Mesenchymal stem cell (in vitro differentiated cells and primary cell): ENCODE measurements at regions not wholly inside any gene's neighbourhood (a gene's known extent, or its start where the extent isn't known, plus 50 kb on each side); places are given as distances from the start of the nearest gene placed in this dataset.
"Not testable (repeated sequence)": the region's sequence is repeated elsewhere in the genome, so short reads cannot be mapped to it uniquely, and the experiment has no call there.

Source experiments
- DNase-seq: peaks from one replicate; pipeline ENCODE4 v3.0.0-alpha.2; 2013
- H2AFZ ChIP-seq: one replicate; pipeline ENCODE4 v1.6.1; 2013; ENCODE audit warnings: low read depth, mild to moderate bottlenecking, control low read depth, inconsistent platforms, low read length, moderate library complexity
- H2AK5ac ChIP-seq: 2 replicates; pipeline ENCODE4 v1.6.1; 2013; ENCODE audit warnings: low read length, moderate library complexity, mild to moderate bottlenecking, inconsistent platforms; ENCODE audit not compliant: severe bottlenecking
- H2BK120ac ChIP-seq: one replicate; pipeline ENCODE4 v1.6.1; 2013; ENCODE audit warnings: low read depth, mild to moderate bottlenecking, inconsistent platforms, low read length, moderate library complexity
- H2BK12ac ChIP-seq, 2 experiments: one replicate each; pipeline ENCODE4 v1.6.1; 2013; ENCODE audit warnings: inconsistent platforms in 2 of 2, low read length in 2 of 2, mild to moderate bottlenecking in 2 of 2, moderate library complexity in 2 of 2, control low read depth in 1 of 2
- H2BK15ac ChIP-seq: one replicate; pipeline ENCODE4 v1.6.1; 2013; ENCODE audit warnings: mild to moderate bottlenecking, low read depth, inconsistent platforms; ENCODE audit not compliant: poor library complexity, severe bottlenecking
- H2BK5ac ChIP-seq: 2 replicates; pipeline ENCODE4 v1.6.1; 2013; ENCODE audit warnings: low read depth, mild to moderate bottlenecking, low read length, control low read depth, inconsistent platforms; ENCODE audit not compliant: poor library complexity, severe bottlenecking
- H3K14ac ChIP-seq, 2 experiments: one replicate each; pipeline ENCODE4 v1.6.1; 2013; ENCODE audit warnings: inconsistent platforms in 2 of 2, low read length in 2 of 2, control low read depth in 1 of 2, mild to moderate bottlenecking in 1 of 2, moderate library complexity in 1 of 2
- H3K18ac ChIP-seq, 2 experiments: one replicate each; pipeline ENCODE4 v1.6.1; 2013; ENCODE audit warnings: inconsistent platforms in 2 of 2, low read length in 2 of 2, control low read depth in 1 of 2, low read depth in 1 of 2, mild to moderate bottlenecking in 1 of 2
- H3K23ac ChIP-seq, 2 experiments: one replicate each; pipeline ENCODE4 v1.6.1; 2013; ENCODE audit warnings: inconsistent platforms in 2 of 2, low read length in 2 of 2, mild to moderate bottlenecking in 2 of 2, moderate library complexity in 2 of 2, control low read depth in 1 of 2
- H3K27ac ChIP-seq: 2 replicates; pipeline ENCODE4 v1.5.1; 2013; ENCODE audit warnings: mild to moderate bottlenecking, moderate library complexity, low read length, control low read depth, inconsistent platforms; ENCODE audit not compliant: poor library complexity, severe bottlenecking
- H3K27me3 ChIP-seq, 2 experiments: 2 replicates each; pipeline versions ENCODE4 v1.6.1 to v1.7.0; 2013; ENCODE audit warnings: low read length in 2 of 2, mild to moderate bottlenecking in 2 of 2, moderate library complexity in 2 of 2, control low read depth in 1 of 2, inconsistent platforms in 1 of 2; ENCODE audit not compliant: control insufficient read depth in 1 of 2, insufficient read depth in 1 of 2
- H3K36me3 ChIP-seq, 2 experiments: 2 replicates each; pipeline versions ENCODE4 v1.6.1 to v1.7.0; 2013; ENCODE audit warnings: low read length in 2 of 2, control low read depth in 1 of 2, inconsistent platforms in 1 of 2, low read depth in 1 of 2, mild to moderate bottlenecking in 1 of 2; ENCODE audit not compliant: insufficient read depth in 2 of 2, control insufficient read depth in 1 of 2
- H3K4ac ChIP-seq, 2 experiments: one replicate each; pipeline ENCODE4 v1.6.1; 2013; ENCODE audit warnings: inconsistent platforms in 2 of 2, low read length in 2 of 2, mild to moderate bottlenecking in 2 of 2, moderate library complexity in 2 of 2, control low read depth in 1 of 2, low read depth in 1 of 2
- H3K4me1 ChIP-seq: 2 replicates; pipeline ENCODE4 v1.6.1; 2013; ENCODE audit warnings: low read depth, low read length, control low read depth; ENCODE audit not compliant: control insufficient read depth, insufficient read depth
- H3K4me2 ChIP-seq: 2 replicates; pipeline ENCODE4 v1.6.1; 2013; ENCODE audit warnings: low read length, mild to moderate bottlenecking, inconsistent platforms; ENCODE audit not compliant: poor library complexity, severe bottlenecking
- H3K4me3 ChIP-seq, 2 experiments: 2 replicates each; pipeline versions ENCODE4 v1.5.1 to v1.7.0; 2013; ENCODE audit warnings: low read length in 2 of 2, mild to moderate bottlenecking in 2 of 2, control low read depth in 1 of 2, low read depth in 1 of 2; ENCODE audit not compliant: insufficient read depth in 1 of 2
- H3K79me1 ChIP-seq: replicated peaks from 2 replicates; pipeline ENCODE4 v1.6.1; 2013; ENCODE audit warnings: mild to moderate bottlenecking, control low read depth, low read length, inconsistent platforms; ENCODE audit not compliant: poor library complexity, severe bottlenecking
- H3K9ac ChIP-seq: 2 replicates; pipeline ENCODE4 v1.7.0; 2013; ENCODE audit warnings: mild to moderate bottlenecking, low read length, moderate library complexity
- H3K9me3 ChIP-seq: 2 replicates; pipeline ENCODE4 v1.7.0; 2013; ENCODE audit warnings: mild to moderate bottlenecking, low read length; ENCODE audit not compliant: control insufficient read depth
- H4K8ac ChIP-seq: one replicate; pipeline ENCODE4 v1.6.1; 2013; ENCODE audit warnings: inconsistent platforms, mild to moderate bottlenecking, low read length, moderate library complexity
- H4K91ac ChIP-seq: one replicate; pipeline ENCODE4 v1.6.1; 2013; ENCODE audit warnings: mild to moderate bottlenecking, low read length, inconsistent platforms
- WGBS: methylation state at CpG from one replicate; pipeline ENCODE4 v1.1.7; 2013; ENCODE audit warnings: mixed read lengths; 5-methylcytosine and 5-hydroxymethylcytosine counted together

GRCh38 chr4:37748485-37748884, 62.3 kb upstream of the RELL1 start:
- Histone ChIP-seq H3K18ac (no peak overlapping the region), H3K27me3 (peaks cover 0 to under 1% of the 10 kb centered on the region in 2 experiments), H2BK120ac (no peak overlapping the region), H3K4me3 (no peak overlapping the region), H2AFZ (no peak overlapping the region), H3K9me3 (no peaks in the 10 kb centered on the region), H4K8ac (no peak overlapping the region), H4K91ac (no peak overlapping the region), H3K36me3 (no peaks in the 10 kb centered on the region), H3K9ac (no peak overlapping the region), H3K4me1 (no peaks in the 10 kb centered on the region), H2BK5ac (no peak overlapping the region), H3K4ac (no peak overlapping the region), H3K23ac (no peak overlapping the region), H2BK12ac (no peak overlapping the region), H3K79me1 (no peaks in the 10 kb centered on the region), H3K14ac (no peak overlapping the region), H2AK5ac (no peak overlapping the region), H2BK15ac (no peak overlapping the region), H3K27ac (no peak overlapping the region), H3K4me2 (no peak overlapping the region)
- no CpG with 5 or more reads among the region's 2 CpGs for WGBS
- DNase-seq = no peak

- H4K8ac ChIP-seq = no peak overlapping the region
- no peaks in the 10 kb centered on the region for H3K9me3 ChIP-seq
- H3K36me3 ChIP-seq = no peaks in the 10 kb centered on the region
- no peaks in the 10 kb centered on the region for H3K79me1 ChIP-seq
- H3K27ac ChIP-seq = no peak overlapping the region
- H3K27me3 ChIP-seq = peaks cover 0 to 2% of the 10 kb centered on the region in 2 experiments
- H2AFZ ChIP-seq = no peak overlapping the region
- no peak overlapping the region for H2BK5ac ChIP-seq
- no peak overlapping the region for H2BK15ac ChIP-seq
- H3K9ac ChIP-seq = no peak overlapping the region
- DNase-seq = no peak
- H3K4me3 ChIP-seq = no peak overlapping the region
- H3K4ac ChIP-seq = no peak overlapping the region
- no peaks in the 10 kb centered on the region for H3K4me1 ChIP-seq
- H3K14ac ChIP-seq = no peak overlapping the region
- no peak overlapping the region for H3K18ac ChIP-seq
- H2BK12ac ChIP-seq = no peak overlapping the region
- H2BK120ac ChIP-seq = no peak overlapping the region
- 81% methylated on average over 4 of the region's 6 CpGs for WGBS
- no peak overlapping the region for H2AK5ac ChIP-seq
- no peak overlapping the region for H4K91ac ChIP-seq
- H3K4me2 ChIP-seq = no peak overlapping the region
- no peak overlapping the region for H3K23ac ChIP-seq
These were observed 61.7 kb upstream of the RELL1 start for GRCh38 chr4:37747772-37748330.

- not testable (repeated sequence) for H3K27me3 ChIP-seq, H3K4me1 ChIP-seq, H3K27ac ChIP-seq, H3K4ac ChIP-seq, H3K36me3 ChIP-seq, H2BK15ac ChIP-seq, DNase-seq, H3K4me3 ChIP-seq, H3K4me2 ChIP-seq, H4K8ac ChIP-seq, H3K23ac ChIP-seq, H3K79me1 ChIP-seq, H2BK120ac ChIP-seq, H3K14ac ChIP-seq, H3K18ac ChIP-seq, H3K9me3 ChIP-seq, H2AFZ ChIP-seq, H2BK5ac ChIP-seq, H4K91ac ChIP-seq, H3K9ac ChIP-seq, H2BK12ac ChIP-seq, H2AK5ac ChIP-seq
- 79% methylated on average over 5 of the region's 5 CpGs for WGBS
These were observed 60.7 kb upstream of the RELL1 start for GRCh38 chr4:37746852-37747251.

- H2BK15ac ChIP-seq = no peak overlapping the region
- no peaks in the 10 kb centered on the region for H3K4me1 ChIP-seq
- H3K14ac ChIP-seq = no peak overlapping the region
- H2AFZ ChIP-seq = no peak overlapping the region
- no peak overlapping the region for H4K8ac ChIP-seq
- H3K4ac ChIP-seq = no peak overlapping the region
- no peak overlapping the region for H3K23ac ChIP-seq
- no peak overlapping the region for H3K18ac ChIP-seq
- no peaks in the 10 kb centered on the region for H3K36me3 ChIP-seq
- H3K27me3 ChIP-seq = peaks cover 0 to 6% of the 10 kb centered on the region in 2 experiments
- no peak overlapping the region for H4K91ac ChIP-seq
- no peak overlapping the region for H3K4me3 ChIP-seq
- H3K79me1 ChIP-seq = no peaks in the 10 kb centered on the region
- no peak overlapping the region for H3K9ac ChIP-seq
- H3K9me3 ChIP-seq = no peaks in the 10 kb centered on the region
- H2BK120ac ChIP-seq = no peak overlapping the region
- H2BK12ac ChIP-seq = no peak overlapping the region
- DNase-seq = no peak
- H2AK5ac ChIP-seq = no peak overlapping the region
- H2BK5ac ChIP-seq = no peak overlapping the region
- H3K4me2 ChIP-seq = no peak overlapping the region
- H3K27ac ChIP-seq = no peak overlapping the region
These were observed 59.8 kb upstream of the RELL1 start for GRCh38 chr4:37745946-37746345.
